SW 1271 (cell line): ENCODE measurements at regions not wholly inside any gene's neighbourhood (a gene's known extent, or its start where the extent isn't known, plus 50 kb on each side); places are given as distances from the start of the nearest gene placed in this dataset.
A peak's percentile ranks its signal among the peaks of the same experiment; 100 is the strongest.

Experiments used
- DNase-seq, 2 experiments: peaks; one replicate each; lab custom pipeline; 2025; lab: John Stamatoyannopoulos, UW

DNA sequence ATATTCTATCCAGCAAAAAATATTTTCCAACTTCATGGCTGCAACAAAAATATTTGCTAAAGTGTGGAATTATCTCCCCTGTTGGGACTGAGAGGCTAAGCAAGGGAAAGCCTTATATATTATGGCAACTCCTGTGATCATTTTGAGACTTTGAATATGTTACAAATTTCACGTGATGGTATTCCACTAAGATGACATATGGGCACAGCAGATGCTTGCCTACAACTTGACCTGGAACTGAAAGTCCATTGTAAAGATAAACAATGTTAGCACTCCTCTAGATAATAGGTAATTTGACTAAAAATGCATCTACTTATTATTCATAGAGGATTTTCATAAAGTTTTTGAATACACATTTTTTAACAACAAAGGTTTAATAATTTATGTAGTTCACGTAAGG is 1141.5 kb upstream of the CDH6 start:
- DNase-seq, result no peak

DNA sequence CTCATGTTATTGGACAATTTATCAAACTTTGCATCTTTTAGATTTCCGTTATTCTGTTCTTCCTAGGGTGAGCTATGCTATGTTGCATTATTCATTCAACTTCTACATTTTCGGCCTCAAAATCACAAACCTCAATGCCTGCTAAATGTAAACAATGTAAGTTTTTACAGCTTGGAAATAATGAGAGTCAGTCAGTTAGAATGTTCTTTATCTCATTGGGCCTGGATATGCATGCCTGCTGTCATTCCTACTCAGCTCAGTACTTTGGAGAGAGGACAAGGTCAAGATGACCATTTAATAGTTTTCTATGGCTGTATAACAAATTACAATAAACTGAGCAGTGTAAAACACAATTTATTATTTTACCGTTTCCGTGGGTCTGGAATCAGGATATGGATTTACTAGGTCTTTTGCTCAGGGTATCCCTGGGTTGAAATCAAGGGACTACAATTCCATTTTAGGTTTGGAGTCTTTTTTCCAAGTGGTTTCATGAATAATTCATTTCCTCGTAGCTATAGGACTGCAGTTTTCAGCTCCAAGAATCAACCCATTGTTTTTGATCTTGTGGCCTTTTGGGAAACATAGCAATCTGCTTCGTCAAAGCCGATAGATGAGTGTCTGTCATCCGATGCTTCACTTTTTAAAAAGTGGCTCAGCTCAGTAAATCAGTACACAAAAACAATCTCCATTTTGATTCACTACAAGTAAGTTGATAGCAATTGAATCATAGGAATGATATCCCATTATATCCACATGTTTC is 1143.2 kb upstream of the CDH6 start:
- DNase-seq, result no peak

DNA sequence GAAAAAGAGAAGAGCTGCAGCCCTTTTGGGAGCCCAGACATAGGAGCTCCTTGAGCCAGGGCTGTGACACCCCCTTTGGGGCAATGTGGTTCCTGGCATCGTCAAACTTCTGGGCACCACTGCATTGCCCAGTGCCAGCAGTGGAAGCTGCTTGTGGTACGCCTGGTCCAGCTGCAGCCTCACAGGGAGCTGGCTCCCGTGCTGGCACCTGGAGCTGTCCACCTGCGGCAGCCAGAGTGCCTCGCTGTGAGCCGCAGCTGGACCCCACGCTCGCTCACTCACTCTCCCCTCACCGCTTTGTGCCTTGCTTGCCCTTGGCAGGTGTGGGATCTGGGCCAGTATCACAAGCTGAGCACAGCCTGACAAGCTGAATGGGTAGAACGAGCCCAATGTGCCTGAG is 1150.8 kb upstream of the CDH6 start:
- no peak for DNase-seq

DNA sequence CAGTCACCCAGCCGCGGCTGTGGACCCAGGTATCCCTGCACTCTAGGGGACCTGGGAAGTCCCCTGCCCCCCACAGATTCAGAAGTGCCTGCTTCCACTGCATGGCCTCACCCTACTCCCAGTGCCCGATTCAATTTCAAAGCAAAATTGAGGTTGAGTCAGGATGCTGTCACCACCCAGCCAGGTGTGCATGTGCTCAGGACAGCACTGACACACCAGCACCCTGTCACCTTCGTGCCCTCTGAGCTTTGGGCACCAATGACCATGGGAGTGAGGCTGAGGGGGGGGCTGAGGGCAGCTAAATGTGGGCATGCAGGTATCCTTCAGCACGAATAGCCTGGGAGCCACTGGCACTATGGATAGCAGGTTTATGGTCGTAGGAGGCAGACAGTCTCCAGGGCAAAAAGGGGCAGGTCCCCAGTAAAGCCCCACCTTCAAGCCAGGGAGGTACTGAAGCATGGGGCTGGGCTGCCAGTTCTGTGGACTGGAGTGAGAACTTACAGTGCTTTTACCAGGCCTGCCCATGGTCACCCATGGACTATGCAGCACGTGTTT is 1151.6 kb upstream of the CDH6 start:
- DNase-seq, result no peak

DNA sequence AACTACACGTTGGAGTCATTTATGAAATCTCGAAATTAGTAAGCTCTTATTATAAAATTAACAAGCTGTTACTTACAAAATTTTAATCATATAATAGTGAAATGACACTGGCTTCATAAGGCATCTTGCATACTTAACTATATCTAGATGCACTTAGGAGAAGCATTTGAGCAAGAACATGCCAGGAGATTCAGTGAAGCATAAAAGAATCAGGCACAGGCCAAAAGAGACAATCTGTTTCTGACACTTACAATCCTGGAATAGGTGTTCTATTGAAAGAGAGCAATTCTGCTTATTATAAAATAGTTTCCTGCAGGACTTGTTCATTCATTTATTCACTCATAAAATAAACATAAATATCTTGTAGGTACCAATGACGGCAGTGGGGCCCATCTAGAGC is 1152.2 kb upstream of the CDH6 start:
- no peak for DNase-seq

DNA sequence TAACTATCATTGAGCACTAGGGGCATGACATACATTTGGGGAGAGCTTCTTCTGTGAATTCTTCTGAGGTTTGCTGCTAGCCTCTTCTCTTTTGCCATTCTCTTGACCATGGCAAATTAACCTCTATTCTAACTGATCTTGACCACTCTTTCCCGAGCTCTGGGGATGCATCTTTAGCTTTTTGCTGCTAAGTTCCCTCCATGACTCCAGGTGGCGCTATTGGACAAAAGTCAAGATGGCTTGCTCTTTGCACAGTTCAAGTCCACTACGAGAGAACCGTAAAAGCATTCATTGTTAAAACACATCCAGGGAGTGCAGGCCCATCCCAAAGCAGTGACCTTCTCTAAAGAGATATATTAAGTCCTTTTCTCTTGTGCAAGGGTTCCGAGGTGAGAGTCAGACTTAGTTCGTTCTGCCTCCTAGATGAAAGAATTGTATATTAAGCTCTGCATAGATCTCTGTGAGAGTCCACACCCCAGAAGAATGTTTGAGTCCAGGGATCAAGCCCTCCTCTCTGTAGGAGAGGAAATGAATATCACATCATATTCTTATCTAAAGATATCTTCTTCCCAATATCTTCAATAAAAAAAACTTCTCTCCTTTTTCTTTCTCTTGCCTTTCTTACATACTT is 1152.9 kb upstream of the CDH6 start:
- peak; percentile 31 to 78 for DNase-seq

DNA sequence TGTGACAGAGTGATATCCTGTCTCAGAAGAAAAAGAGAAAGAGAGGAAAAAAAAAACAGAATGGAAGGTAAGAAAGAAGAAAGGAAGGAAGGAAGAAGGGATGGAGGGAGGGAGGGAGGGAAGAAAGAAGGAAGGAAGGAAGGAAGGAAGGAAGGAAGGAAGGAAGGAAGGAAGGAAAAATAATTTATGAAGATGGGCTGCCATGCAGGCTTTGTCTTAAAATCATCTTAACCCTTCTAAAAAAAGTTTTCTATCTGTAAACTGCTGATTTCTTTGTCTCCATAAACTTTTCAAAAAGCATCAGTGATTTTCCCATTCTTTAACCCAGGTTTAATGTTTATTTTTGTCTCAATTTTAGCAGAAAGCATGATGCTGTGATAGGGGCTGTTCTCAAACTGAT is 1154.1 kb upstream of the CDH6 start:
- DNase-seq, result no peak

DNA sequence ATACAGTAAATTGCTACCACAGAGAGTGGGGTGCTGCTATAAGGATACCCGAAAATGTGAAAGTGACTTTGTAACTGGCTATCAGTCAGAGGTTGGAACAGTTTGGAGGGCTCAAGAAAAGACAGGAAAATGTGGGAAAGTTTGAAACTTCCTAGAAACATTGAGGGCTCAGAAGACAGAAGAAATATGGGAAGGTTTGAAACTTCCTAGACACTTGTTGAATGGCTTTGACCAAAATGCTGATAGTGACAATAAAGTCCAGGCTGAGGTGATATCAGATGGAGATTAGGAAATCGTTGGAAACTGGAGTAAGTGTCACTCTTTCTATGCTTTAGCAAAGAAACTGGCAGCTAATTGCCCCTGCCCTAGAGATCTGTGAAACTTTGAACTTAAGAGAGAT is 1158.6 kb upstream of the CDH6 start:
- DNase-seq, result no peak

DNA sequence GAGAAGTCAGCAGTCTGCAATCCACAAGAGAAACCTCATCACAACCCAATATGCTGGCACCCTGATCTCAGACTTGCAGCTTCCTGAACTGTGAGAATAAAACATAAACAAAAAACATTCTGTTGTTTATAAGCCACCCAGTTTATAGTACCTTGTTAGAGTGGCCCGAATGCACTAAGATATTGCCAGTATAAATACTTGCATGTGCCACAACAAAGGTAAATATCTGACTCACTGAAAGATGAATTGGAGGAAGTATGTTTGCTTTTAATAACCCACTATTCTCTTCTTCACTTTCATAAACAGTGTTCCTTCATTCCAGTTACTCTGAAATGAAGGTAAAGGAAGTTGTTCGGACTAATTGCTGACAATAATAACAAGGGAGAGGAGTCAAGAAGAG is 1163.4 kb upstream of the CDH6 start:
- no peak for DNase-seq

DNA sequence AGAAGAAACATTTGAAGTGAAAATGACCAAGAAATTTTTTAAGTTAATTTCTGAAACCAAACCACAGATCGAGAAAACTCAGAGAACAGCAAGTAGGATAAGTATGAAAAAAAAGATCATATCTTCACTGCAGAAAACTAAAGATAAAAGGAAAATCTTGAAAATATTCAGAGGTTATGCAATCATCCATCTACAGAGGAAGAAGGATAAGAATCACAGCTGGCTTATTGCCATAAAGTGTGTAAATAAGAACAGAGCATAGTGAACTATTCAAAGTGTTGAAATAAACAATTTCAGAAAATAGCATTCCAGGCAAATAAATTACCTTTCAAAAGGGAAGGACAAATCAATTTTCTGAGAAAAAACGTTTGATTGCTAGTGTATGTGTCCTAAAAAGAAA is 1191.7 kb upstream of the CDH6 start:
- DNase-seq, result no peak

DNA sequence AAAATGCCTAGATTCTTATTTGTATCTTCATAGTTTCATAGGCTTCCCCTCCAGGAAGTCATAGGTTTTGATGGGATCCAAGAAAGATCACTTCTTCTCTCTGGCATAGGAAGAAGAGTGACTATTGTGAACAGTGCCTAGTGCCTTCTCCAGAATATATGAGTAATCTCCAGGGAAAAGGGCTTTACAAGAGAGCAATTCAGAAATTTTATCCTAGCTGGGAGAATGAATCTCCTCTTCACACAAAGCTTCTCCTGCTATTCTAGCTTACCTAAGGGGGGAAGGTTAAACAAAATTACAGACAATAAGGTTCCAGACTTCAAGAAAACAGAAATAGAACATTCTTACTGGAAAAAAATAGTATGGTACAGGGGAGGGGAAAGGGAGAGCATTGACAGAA is 1193.3 kb upstream of the CDH6 start:
- no peak for DNase-seq

DNA sequence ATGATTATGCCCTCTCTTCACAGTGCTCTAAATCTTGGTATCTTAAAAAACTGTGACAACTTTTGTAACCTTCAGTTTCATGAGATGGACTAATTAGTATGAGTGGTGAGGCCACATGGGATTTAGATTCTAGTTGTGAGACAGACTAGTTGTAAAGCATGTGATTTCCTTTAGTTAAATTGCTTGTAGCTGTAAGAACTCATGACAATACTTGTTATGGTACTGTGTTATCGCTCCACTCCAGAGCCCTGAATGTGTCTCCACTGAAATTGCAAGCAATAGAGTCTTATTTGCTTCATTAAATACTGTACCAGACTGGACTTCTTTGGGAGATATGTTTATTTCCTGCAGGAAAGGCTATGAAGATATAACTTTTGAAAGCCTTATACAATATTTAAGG is 1198.3 kb upstream of the CDH6 start:
- DNase-seq, result no peak

DNA sequence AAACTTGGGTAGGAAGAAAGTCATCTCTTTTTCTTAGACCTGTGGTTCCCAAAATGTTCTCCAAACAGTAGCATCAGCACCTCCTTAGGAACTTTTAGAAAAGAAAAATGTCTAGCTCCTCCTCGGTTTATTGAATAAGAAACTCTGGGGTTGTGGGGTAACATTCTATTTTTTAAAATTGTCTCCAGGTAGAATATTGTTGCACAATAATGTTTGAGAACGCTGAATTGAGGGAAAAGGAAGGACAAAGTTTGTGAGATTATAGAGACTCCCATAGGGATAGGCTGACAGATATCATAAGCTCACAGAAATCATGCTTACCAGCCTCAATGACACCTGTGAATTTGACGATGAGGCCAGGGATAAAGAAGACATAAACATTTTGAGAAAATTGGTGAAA is 1199.0 kb upstream of the CDH6 start:
- DNase-seq, result no peak

DNA sequence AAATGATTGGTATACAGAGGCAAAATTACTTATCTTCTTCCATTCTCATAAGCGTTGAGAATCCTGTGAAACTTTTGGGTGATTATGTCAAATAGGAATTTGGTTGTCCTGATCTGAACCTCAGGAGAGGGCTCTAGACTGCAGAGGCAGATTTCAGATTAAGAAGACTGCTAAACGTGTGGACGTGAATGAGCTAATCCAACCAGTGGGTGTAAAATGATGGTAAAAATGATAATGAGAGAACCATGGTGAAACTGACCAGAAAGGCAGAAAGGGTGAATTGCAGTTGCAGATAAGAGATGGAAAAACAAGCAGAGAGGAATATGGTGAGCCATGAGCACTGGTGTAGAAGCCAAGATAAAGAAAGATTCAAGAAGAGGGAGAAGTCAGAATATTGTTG is 1200.2 kb upstream of the CDH6 start:
- no peak for DNase-seq

DNA sequence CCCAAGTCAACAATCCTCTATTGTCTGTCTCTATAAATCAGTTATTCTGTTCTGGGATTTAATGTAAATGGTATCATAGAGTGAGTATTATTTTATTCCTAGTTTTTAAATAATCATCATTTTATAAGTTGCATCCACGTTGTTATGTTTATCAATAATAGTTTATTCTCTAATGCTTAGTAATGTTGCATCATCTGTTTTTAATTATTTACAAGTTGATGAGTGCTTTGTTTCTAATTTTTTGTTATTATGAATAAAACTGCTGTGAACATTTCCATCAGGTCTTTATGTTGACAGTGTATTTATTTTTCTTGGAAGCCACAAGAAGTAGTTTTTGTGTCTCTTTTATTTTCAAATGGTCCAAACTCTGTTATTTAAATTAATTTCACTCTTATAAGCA is 1201.2 kb upstream of the CDH6 start:
- no peak for DNase-seq

DNA sequence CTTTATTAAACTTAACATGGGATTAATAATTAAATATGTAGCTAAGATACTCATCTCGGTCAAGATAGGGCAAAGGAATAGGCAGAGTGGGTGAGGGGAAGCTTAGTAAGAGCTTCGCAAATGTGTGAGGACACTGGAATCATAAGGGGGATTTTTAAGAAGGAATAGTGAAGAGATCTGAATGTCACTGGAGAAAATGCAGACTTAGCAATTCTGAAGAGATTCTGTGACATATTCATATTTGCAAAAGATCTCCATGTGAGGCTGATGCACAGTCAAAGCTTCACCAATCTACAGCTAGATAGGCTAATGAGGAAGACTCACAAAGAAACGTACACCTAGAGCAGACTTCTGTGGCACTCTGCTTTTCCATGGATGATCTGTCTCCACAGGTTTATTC is 1202.8 kb upstream of the CDH6 start:
- no peak for DNase-seq

DNA sequence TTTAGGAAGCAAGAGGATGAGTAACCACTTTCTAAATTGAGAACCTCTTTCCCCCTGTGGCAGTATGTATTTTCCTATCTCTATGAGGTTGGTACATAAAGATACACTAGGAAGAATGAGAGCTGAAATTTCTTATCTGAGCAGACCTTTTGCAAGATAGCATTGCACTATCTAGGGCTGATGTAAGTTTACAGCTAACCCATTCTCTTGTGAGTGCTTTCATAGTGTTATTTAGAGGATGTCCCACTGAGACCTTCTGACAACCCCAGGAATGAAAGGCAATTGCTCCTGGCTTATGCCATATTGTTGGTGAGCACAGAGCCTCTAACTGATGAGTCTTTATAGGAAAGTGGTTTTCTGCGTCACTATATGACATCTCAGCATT is 1209.3 kb upstream of the CDH6 start:
- no peak for DNase-seq

DNA sequence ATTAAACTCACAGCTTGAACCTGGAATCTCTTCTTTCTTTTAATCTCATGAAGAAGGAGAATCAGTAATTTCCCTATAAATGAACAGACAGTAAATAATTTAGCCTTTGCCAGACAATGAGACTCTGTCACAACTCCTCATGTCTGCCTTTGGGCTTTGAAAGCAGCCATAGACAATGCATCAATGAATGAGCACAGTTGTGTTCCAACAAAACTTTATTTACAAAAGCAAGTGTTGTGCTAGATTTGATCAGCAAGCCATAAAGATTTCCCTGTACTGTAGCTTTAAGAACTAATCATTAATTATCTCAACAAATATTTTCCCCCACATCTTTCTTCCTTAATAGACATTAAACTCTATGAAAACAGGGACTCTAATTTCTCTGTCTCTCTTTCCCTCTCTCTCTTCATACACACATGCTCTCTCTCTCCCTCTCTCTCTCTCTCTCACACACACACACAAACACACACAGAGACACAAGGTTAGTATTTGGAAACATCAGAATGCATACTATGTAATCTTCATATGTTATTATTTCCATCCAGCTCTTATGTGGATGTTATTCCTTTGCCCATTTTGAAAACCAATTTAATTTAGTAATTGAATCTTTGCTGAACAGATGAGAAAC is 1209.8 kb upstream of the CDH6 start:
- DNase-seq, result no peak

DNA sequence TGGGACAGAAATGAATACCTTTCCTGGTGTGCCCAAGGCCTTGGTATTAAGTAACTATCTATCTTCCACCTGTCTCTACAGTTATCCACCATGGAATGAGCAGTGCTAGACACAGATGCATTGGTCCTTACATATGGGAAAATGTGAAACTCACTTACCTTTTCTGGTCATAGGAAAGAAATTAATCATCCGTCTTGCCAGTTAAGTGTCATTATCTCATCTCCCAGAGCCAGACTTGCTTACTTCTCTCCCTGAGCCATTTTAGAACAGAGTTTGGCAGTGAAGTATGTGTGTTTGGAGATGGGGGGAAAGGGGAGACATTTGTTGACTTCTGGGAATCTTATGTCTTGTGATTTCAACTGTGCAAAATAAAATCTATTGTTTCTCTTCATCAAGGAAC is 1211.0 kb upstream of the CDH6 start:
- DNase-seq, result no peak

DNA sequence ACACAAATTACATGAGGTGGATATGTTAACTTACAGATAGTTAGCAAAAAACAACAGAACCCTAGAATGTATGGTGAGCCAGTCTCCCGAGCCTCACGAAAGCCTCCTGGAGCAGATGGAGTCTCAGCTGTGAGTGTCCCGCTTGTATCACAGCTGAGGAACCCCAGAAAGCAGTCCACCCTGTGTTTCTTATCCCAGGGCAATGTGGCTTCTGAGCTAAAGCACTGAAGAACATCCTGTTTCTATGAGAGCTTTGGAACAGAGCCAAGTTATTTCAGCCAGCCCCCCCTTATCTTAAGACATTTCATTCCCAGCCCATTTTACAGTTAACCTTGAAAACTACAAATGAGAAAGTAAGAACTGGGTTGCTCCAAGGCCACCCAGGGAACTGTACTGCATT is 1220.9 kb upstream of the CDH6 start:
- no peak for DNase-seq

DNA sequence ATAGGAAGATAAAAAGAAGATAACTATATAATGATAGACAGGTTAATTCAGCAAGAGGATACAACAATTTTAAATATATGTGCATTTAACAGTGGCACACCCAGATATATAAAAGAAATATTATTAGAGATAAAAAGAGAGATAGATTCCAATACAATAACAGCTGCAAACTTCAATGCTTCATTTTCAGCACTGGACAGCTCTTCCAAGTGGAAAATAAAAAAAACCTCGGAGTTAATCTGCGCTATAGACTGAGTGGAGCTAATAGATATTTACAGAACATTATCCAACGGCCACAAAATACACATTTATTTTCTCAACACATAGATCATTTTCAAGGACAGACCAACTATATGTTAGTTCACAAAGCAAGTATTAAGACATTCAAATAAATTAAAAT is 1229.5 kb upstream of the CDH6 start:
- DNase-seq, result no peak

DNA sequence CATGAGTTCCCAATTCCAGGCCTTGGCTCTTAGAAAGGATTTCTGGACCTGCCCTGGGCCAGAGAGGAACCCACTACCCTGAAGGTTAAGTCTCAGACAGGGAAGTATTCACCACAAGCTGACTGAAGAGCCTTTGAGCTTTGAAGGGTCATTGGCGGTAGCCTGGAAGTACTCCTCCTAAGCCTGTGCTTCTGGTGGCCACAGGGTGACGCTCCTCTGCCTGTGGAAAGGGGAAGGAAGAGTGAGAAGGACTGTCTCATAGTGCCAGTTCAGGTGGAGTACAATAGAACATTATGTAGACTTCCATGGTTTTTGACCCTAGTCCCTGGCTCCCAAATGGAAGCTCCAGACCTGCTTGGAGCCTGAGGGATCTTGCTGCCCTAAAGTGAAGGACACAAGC is 1233.2 kb upstream of the CDH6 start:
- no peak for DNase-seq

DNA sequence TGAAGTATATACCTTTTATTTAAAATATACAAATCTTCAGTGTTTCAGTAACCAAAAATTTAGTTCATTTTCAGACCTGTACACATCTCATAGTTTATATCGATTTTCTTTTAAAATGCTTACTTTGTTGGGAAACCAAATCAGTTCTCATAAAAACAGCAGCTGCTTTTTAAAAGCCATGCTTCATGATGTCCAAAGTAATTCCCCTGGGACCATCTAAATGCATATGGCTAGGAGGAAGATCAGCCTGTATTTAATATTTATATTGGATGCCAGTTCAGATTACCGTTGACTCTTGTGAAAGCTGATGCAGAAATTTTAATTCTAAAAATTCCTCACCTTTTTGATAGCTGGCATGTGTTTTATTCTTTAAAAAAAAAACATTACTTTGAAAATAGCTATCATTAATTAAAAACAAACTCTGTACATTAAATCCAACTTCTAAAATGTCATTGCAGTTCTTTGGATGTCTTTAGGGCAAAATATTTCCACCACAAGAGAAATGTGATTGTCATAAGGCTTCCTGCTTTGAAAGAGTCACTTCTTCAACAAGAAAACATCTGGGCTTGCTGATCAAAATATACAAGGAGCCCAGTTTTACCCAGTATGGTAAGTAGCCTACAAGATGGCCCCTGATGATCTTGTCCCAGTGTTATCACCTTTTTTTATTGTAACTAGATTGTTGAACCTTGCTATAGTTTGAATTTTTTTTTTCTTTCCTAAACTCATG is 1242.9 kb upstream of the CDH6 start:
- no peak for DNase-seq
